A549 (cell line): ENCODE measurements at regions not wholly inside any gene's neighbourhood (a gene's known extent, or its start where the extent isn't known, plus 50 kb on each side); places are given as distances from the start of the nearest gene placed in this dataset.

Experiments
- CEBPB ChIP-seq, 2 experiments: fragments of >200 bp in 1 of 2; sonication (Bioruptor Twin) in 1 of 2; formaldehyde crosslinking in 1 of 2; IDR thresholded peaks; 2 replicates each; pipeline ENCODE4 v1.6.1; 2012 to 2016
- CHD4 ChIP-seq: fragments of 200-600 bp; sonication (generic); IDR thresholded peaks from 2 replicates; pipeline ENCODE4 v1.6.1; 2016; ENCODE audit warnings: antibody characterized with exemption, mild to moderate bottlenecking, borderline replicate concordance
- CTCF ChIP-seq: fragments of >200 bp; sonication (Bioruptor Twin); formaldehyde crosslinking; IDR thresholded peaks from 3 replicates; pipeline ENCODE4 v1.5.1; 2016
- ESRRA ChIP-seq: fragments of 150-350 bp; IDR thresholded peaks from 2 replicates; pipeline ENCODE4 v1.6.1; 2014; ENCODE audit warnings: mild to moderate bottlenecking, low read length, borderline replicate concordance
- HDAC2 ChIP-seq: fragments of 200-600 bp; sonication (generic); IDR thresholded peaks from 2 replicates; pipeline ENCODE4 v1.6.1; 2016
- HMGXB4 ChIP-seq: fragments of 250-450 bp; sonication (Bioruptor Pico); IDR thresholded peaks from 2 replicates; pipeline ENCODE4 v1.5.0; 2021; ENCODE audit warnings: mild to moderate bottlenecking, moderate library complexity, borderline replicate concordance
- JUNB ChIP-seq: fragments of >200 bp; sonication (Bioruptor Twin); formaldehyde crosslinking; IDR thresholded peaks from 2 replicates; pipeline ENCODE4 v1.6.1; 2016
- KDM1A ChIP-seq: fragments of 200-600 bp; sonication (generic); IDR thresholded peaks from 2 replicates; pipeline ENCODE4 v1.6.1; 2016; ENCODE audit warnings: low read depth, mild to moderate bottlenecking
- MAFK ChIP-seq: fragments of 450-650 bp; IDR thresholded peaks from 2 replicates; pipeline ENCODE4 v1.6.1; 2014; ENCODE audit not compliant: partially characterized antibody
- POLR2A ChIP-seq: IDR thresholded peaks from 2 replicates; pipeline ENCODE4 v1.6.1; 2012; ENCODE audit warnings: mild to moderate bottlenecking, low read length
- POLR2AphosphoS2 ChIP-seq: conservative IDR thresholded peaks from 2 replicates; pipeline ENCODE4 v1.6.1; 2012; ENCODE audit warnings: low read length, improper control_type of control experiment, inconsistent platforms
- RCOR1 ChIP-seq: fragments of 150-350 bp; IDR thresholded peaks from 2 replicates; pipeline ENCODE4 v1.6.1; 2014; ENCODE audit warnings: antibody characterized with exemption, low read length, low read depth
- RNF2 ChIP-seq: fragments of 200-600 bp; sonication (generic); IDR thresholded peaks from 2 replicates; pipeline ENCODE4 v1.6.1; 2016; ENCODE audit warnings: low read depth, mild to moderate bottlenecking, antibody characterized with exemption, moderate library complexity, borderline replicate concordance
- TP53 ChIP-seq: fragments of 250-450 bp; sonication (Bioruptor Pico); IDR thresholded peaks from 2 replicates; pipeline ENCODE4 v1.5.0; 2021; ENCODE audit warnings: mild to moderate bottlenecking, moderate library complexity

GRCh38 chr3:107982165-107982564 is 108.7 kb downstream of the CD47 start:
- no peak for TF ChIP-seq HDAC2
- no peak for TF ChIP-seq KDM1A
- TF ChIP-seq ESRRA, result no peak
- TF ChIP-seq CTCF, result no peak
- TF ChIP-seq MAFK, result no peak
- no peak for TF ChIP-seq POLR2AphosphoS2
- no peak for TF ChIP-seq CEBPB (IDR thresholded peaks at IDR 0.05)
- TF ChIP-seq JUNB, result no peak
- no peak for TF ChIP-seq CHD4
- no peak for TF ChIP-seq POLR2A
- no peak for TF ChIP-seq RNF2
- no peak for TF ChIP-seq HMGXB4 (CRISPR knock-in tag)
- no peak for TF ChIP-seq RCOR1
- TF ChIP-seq TP53 (CRISPR knock-in tag), result no peak
